Activated T-helper 2 cell treated with anti-CD3 and anti-CD28 coated beads, Interferon-gamma antibody, Interleukin-2, Interleukin-4, amounts not matched to agents 10 μg/mL and 5 μg/mL and 100 μg/mL, durations not matched to agents 14 hours and 24 hours and 36 hours (primary cell): ENCODE measurements at regions not wholly inside any gene's neighbourhood (a gene's known extent, or its start where the extent isn't known, plus 50 kb on each side); places are given as distances from the start of the nearest gene placed in this dataset.

Experiments used
- DNase-seq: peaks from one replicate; pipeline ENCODE4 v3.0.0; 2021; ENCODE audit warnings: low spot score
- H3K27ac Mint-ChIP-seq: one replicate; pipeline ENCODE4 v1.8.0; 2021; ENCODE audit warnings: mixed read lengths
- H3K27me3 Mint-ChIP-seq: one replicate; pipeline ENCODE4 v1.8.0; 2021; ENCODE audit warnings: low read depth, mixed read lengths
- H3K36me3 Mint-ChIP-seq: one replicate; pipeline ENCODE4 v1.8.0; 2021; ENCODE audit warnings: low read depth, mixed read lengths
- H3K4me1 Mint-ChIP-seq: one replicate; pipeline ENCODE4 v1.8.0; 2021; ENCODE audit warnings: low read depth, mixed read lengths
- H3K4me3 Mint-ChIP-seq: one replicate; pipeline ENCODE4 v1.8.0; 2021; ENCODE audit warnings: low read depth, mild to moderate bottlenecking, moderate library complexity, mixed read lengths
- H3K9me3 Mint-ChIP-seq: one replicate; pipeline ENCODE4 v1.8.0; 2021; ENCODE audit warnings: mixed read lengths
- intact Hi-C: fragments of 100-400 bp; cut with micrococcal nuclease; formaldehyde crosslinking; loops from one replicate; pipeline ENCODE4 v1.15.1; 2023

GRCh38 chr2:117639401-117639800 is 175.1 kb upstream of the DDX18 start:
- intact Hi-C loops, result no loop called here
- no peaks in the 10 kb centered on the region for H3K27me3 Mint-ChIP-seq
- no peaks in the 10 kb centered on the region for H3K4me1 Mint-ChIP-seq
- H3K9me3 Mint-ChIP-seq, result no peaks in the 10 kb centered on the region
- no peak overlapping the region for H3K4me3 Mint-ChIP-seq
- H3K27ac Mint-ChIP-seq, result no peak overlapping the region
- no peak for DNase-seq
- H3K36me3 Mint-ChIP-seq, result no peaks in the 10 kb centered on the region

GRCh38 chr2:117644403-117644802 is 170.1 kb upstream of the DDX18 start:
- Mint-ChIP-seq H3K27ac (no peak overlapping the region), H3K9me3 (no peaks in the 10 kb centered on the region), H3K4me1 (no peaks in the 10 kb centered on the region), H3K27me3 (no peaks in the 10 kb centered on the region), H3K36me3 (no peaks in the 10 kb centered on the region), H3K4me3 (no peak overlapping the region)
- intact Hi-C loops, result no loop called here
- no peak for DNase-seq

GRCh38 chr2:117645458-117645857 is 169.0 kb upstream of the DDX18 start:
- Mint-ChIP-seq H3K27ac (no peak overlapping the region), H3K4me3 (no peak overlapping the region), H3K4me1 (no peaks in the 10 kb centered on the region), H3K36me3 (no peaks in the 10 kb centered on the region), H3K27me3 (no peaks in the 10 kb centered on the region), H3K9me3 (no peaks in the 10 kb centered on the region)
- intact Hi-C loops, result no loop called here
- DNase-seq, result no peak

- H3K27me3 Mint-ChIP-seq, result no peaks in the 10 kb centered on the region
- no peaks in the 10 kb centered on the region for H3K36me3 Mint-ChIP-seq
- no peaks in the 10 kb centered on the region for H3K4me1 Mint-ChIP-seq
- intact Hi-C loops, result no loop called here
- H3K4me3 Mint-ChIP-seq, result no peak overlapping the region
- H3K9me3 Mint-ChIP-seq, result no peaks in the 10 kb centered on the region
- no peak overlapping the region for H3K27ac Mint-ChIP-seq
- DNase-seq, result no peak
These were observed 168.4 kb upstream of the DDX18 start for GRCh38 chr2:117646099-117646498.

GRCh38 chr2:117646872-117647271 is 167.6 kb upstream of the DDX18 start:
- Mint-ChIP-seq H3K4me3 (no peak overlapping the region), H3K4me1 (no peaks in the 10 kb centered on the region), H3K27me3 (no peaks in the 10 kb centered on the region), H3K9me3 (no peaks in the 10 kb centered on the region), H3K36me3 (no peaks in the 10 kb centered on the region), H3K27ac (no peak overlapping the region)
- no peak for DNase-seq
- intact Hi-C loops, result no loop called here

- no peak for DNase-seq
- Mint-ChIP-seq H3K27me3 (no peaks in the 10 kb centered on the region), H3K9me3 (no peaks in the 10 kb centered on the region), H3K4me1 (no peaks in the 10 kb centered on the region), H3K27ac (no peak overlapping the region), H3K4me3 (no peak overlapping the region), H3K36me3 (no peaks in the 10 kb centered on the region)
- intact Hi-C loops, result no loop called here
These were observed 157.9 kb upstream of the DDX18 start for GRCh38 chr2:117656546-117656945.

GRCh38 chr2:117661619-117662018 is 152.9 kb upstream of the DDX18 start:
- Mint-ChIP-seq H3K4me3 (no peak overlapping the region), H3K9me3 (no peaks in the 10 kb centered on the region), H3K4me1 (no peaks in the 10 kb centered on the region), H3K27ac (no peak overlapping the region), H3K27me3 (no peaks in the 10 kb centered on the region), H3K36me3 (no peaks in the 10 kb centered on the region)
- intact Hi-C loops, result no loop called here
- no peak for DNase-seq

GRCh38 chr2:117674172-117674571 is 140.3 kb upstream of the DDX18 start:
- Mint-ChIP-seq H3K4me1 (no peaks in the 10 kb centered on the region), H3K9me3 (no peaks in the 10 kb centered on the region), H3K4me3 (no peak overlapping the region), H3K27ac (no peak overlapping the region), H3K27me3 (no peaks in the 10 kb centered on the region), H3K36me3 (no peaks in the 10 kb centered on the region)
- no peak for DNase-seq
- intact Hi-C loops, result no loop called here

GRCh38 chr2:117679952-117680351 is 134.5 kb upstream of the DDX18 start:
- no peaks in the 10 kb centered on the region for H3K9me3 Mint-ChIP-seq
- H3K27me3 Mint-ChIP-seq, result no peaks in the 10 kb centered on the region
- no peak overlapping the region for H3K4me3 Mint-ChIP-seq
- intact Hi-C loops, result no loop called here
- no peaks in the 10 kb centered on the region for H3K4me1 Mint-ChIP-seq
- no peaks in the 10 kb centered on the region for H3K36me3 Mint-ChIP-seq
- no peak for DNase-seq
- H3K27ac Mint-ChIP-seq, result no peak overlapping the region

- no peaks in the 10 kb centered on the region for H3K9me3 Mint-ChIP-seq
- no peak for DNase-seq
- intact Hi-C loops, result no loop called here
- no peaks in the 10 kb centered on the region for H3K27me3 Mint-ChIP-seq
- H3K4me1 Mint-ChIP-seq, result no peaks in the 10 kb centered on the region
- no peak overlapping the region for H3K4me3 Mint-ChIP-seq
- no peak overlapping the region for H3K27ac Mint-ChIP-seq
- H3K36me3 Mint-ChIP-seq, result no peaks in the 10 kb centered on the region
These were observed 129.6 kb upstream of the DDX18 start for GRCh38 chr2:117684919-117685318.

GRCh38 chr2:117686699-117687098 is 127.8 kb upstream of the DDX18 start:
- no peaks in the 10 kb centered on the region for H3K27me3 Mint-ChIP-seq
- no peak overlapping the region for H3K4me3 Mint-ChIP-seq
- intact Hi-C loops, result no loop called here
- no peaks in the 10 kb centered on the region for H3K4me1 Mint-ChIP-seq
- no peak overlapping the region for H3K27ac Mint-ChIP-seq
- no peaks in the 10 kb centered on the region for H3K36me3 Mint-ChIP-seq
- no peaks in the 10 kb centered on the region for H3K9me3 Mint-ChIP-seq
- no peak for DNase-seq

- no peaks in the 10 kb centered on the region for H3K9me3 Mint-ChIP-seq
- no peaks in the 10 kb centered on the region for H3K36me3 Mint-ChIP-seq
- no peak overlapping the region for H3K27ac Mint-ChIP-seq
- intact Hi-C loops, result no loop called here
- no peak overlapping the region for H3K4me3 Mint-ChIP-seq
- no peak for DNase-seq
- no peaks in the 10 kb centered on the region for H3K27me3 Mint-ChIP-seq
- H3K4me1 Mint-ChIP-seq, result no peaks in the 10 kb centered on the region
These were observed 122.9 kb upstream of the DDX18 start for GRCh38 chr2:117691595-117691994.

- Mint-ChIP-seq H3K9me3 (no peaks in the 10 kb centered on the region), H3K27me3 (no peaks in the 10 kb centered on the region), H3K36me3 (no peaks in the 10 kb centered on the region), H3K4me3 (no peak overlapping the region), H3K27ac (no peak overlapping the region), H3K4me1 (no peaks in the 10 kb centered on the region)
- intact Hi-C loops, result no loop called here
- no peak for DNase-seq
These were observed 122.3 kb upstream of the DDX18 start for GRCh38 chr2:117692001-117692763.

- no peaks in the 10 kb centered on the region for H3K36me3 Mint-ChIP-seq
- no peak overlapping the region for H3K4me3 Mint-ChIP-seq
- no peaks in the 10 kb centered on the region for H3K27me3 Mint-ChIP-seq
- intact Hi-C loops, result no loop called here
- no peaks in the 10 kb centered on the region for H3K4me1 Mint-ChIP-seq
- no peak for DNase-seq
- no peaks in the 10 kb centered on the region for H3K9me3 Mint-ChIP-seq
- H3K27ac Mint-ChIP-seq, result no peak overlapping the region
These were observed 121.3 kb upstream of the DDX18 start for GRCh38 chr2:117693154-117693553.
